ENCODE measurements at regions not wholly inside any gene's neighbourhood (a gene's known extent, or its start where the extent isn't known, plus 50 kb on each side); places are given as distances from the start of the nearest gene placed in this dataset.

- Histone ChIP-seq H3K36me3 (ENCODE audit: insufficient read depth, low read length) (no peaks in the 10 kb centered on the region), H3K27me3 (ENCODE audit: insufficient read depth, low read length) (no peaks in the 10 kb centered on the region), H3K4me1 (ENCODE audit: insufficient read depth, low read length) (peaks cover 26% of the 10 kb centered on the region), H3K9me3 (ENCODE audit: low read length) (no peaks in the 10 kb centered on the region), H3K4me3 (ENCODE audit: low read length) (no peak overlapping the region), H2AFZ (ENCODE audit: low read depth, low read length) (no peak overlapping the region)
These were observed 107.8 kb upstream of the ZNF438 start for GRCh38 chr10:31139497-31139896.

GRCh38 chr10:31140716-31141115 is 109.1 kb upstream of the ZNF438 start:
- no peak overlapping the region for H2AFZ ChIP-seq (ENCODE audit: low read depth, low read length)
- H3K9me3 ChIP-seq (ENCODE audit: low read length) = no peaks in the 10 kb centered on the region
- H3K4me1 ChIP-seq (ENCODE audit: insufficient read depth, low read length) = peaks cover 14% of the 10 kb centered on the region
- H3K27me3 ChIP-seq (ENCODE audit: insufficient read depth, low read length) = no peaks in the 10 kb centered on the region
- H3K36me3 ChIP-seq (ENCODE audit: insufficient read depth, low read length) = no peaks in the 10 kb centered on the region
- no peak overlapping the region for H3K4me3 ChIP-seq (ENCODE audit: low read length)

GRCh38 chr10:31142026-31142425 is 110.4 kb upstream of the ZNF438 start:
- Histone ChIP-seq H3K4me3 (ENCODE audit: low read length) (no peak overlapping the region), H2AFZ (ENCODE audit: low read depth, low read length) (no peak overlapping the region), H3K9me3 (ENCODE audit: low read length) (no peaks in the 10 kb centered on the region), H3K4me1 (ENCODE audit: insufficient read depth, low read length) (peaks cover 14% of the 10 kb centered on the region), H3K36me3 (ENCODE audit: insufficient read depth, low read length) (no peaks in the 10 kb centered on the region), H3K27me3 (ENCODE audit: insufficient read depth, low read length) (no peaks in the 10 kb centered on the region)

GRCh38 chr10:31143331-31143935 is 111.8 kb upstream of the ZNF438 start:
- Histone ChIP-seq H3K27me3 (ENCODE audit: insufficient read depth, low read length) (no peaks in the 10 kb centered on the region), H3K9me3 (ENCODE audit: low read length) (no peaks in the 10 kb centered on the region), H3K36me3 (ENCODE audit: insufficient read depth, low read length) (no peaks in the 10 kb centered on the region), H2AFZ (ENCODE audit: low read depth, low read length) (no peak overlapping the region), H3K4me3 (ENCODE audit: low read length) (no peak overlapping the region), H3K4me1 (ENCODE audit: insufficient read depth, low read length) (peaks cover 14% of the 10 kb centered on the region)

GRCh38 chr10:31145986-31146385 is 114.3 kb upstream of the ZNF438 start:
- no peak overlapping the region for H2AFZ ChIP-seq (ENCODE audit: low read depth, low read length)

GRCh38 chr10:31146491-31147209 is 115.0 kb upstream of the ZNF438 start:
- Histone ChIP-seq H3K27me3 (ENCODE audit: insufficient read depth, low read length) (no peaks in the 10 kb centered on the region), H2AFZ (ENCODE audit: low read depth, low read length) (no peak overlapping the region), H3K4me3 (ENCODE audit: low read length) (no peak overlapping the region), H3K9me3 (ENCODE audit: low read length) (no peaks in the 10 kb centered on the region), H3K4me1 (ENCODE audit: insufficient read depth, low read length) (peaks cover 14% of the 10 kb centered on the region), H3K36me3 (ENCODE audit: insufficient read depth, low read length) (no peaks in the 10 kb centered on the region)

More at GRCh38 chr10:31145986-31146385, 114.3 kb upstream of the ZNF438 start:
- no peaks in the 10 kb centered on the region for H3K36me3 ChIP-seq (ENCODE audit: insufficient read depth, low read length)
- H3K4me1 ChIP-seq (ENCODE audit: insufficient read depth, low read length) = peaks cover 14% of the 10 kb centered on the region
- no peaks in the 10 kb centered on the region for H3K9me3 ChIP-seq (ENCODE audit: low read length)
- H3K4me3 ChIP-seq (ENCODE audit: low read length) = no peak overlapping the region
- no peaks in the 10 kb centered on the region for H3K27me3 ChIP-seq (ENCODE audit: insufficient read depth, low read length)

- Histone ChIP-seq H3K27me3 (ENCODE audit: insufficient read depth, low read length) (no peaks in the 10 kb centered on the region), H3K9me3 (ENCODE audit: low read length) (no peaks in the 10 kb centered on the region), H2AFZ (ENCODE audit: low read depth, low read length) (no peak overlapping the region), H3K4me3 (ENCODE audit: low read length) (no peak overlapping the region), H3K4me1 (ENCODE audit: insufficient read depth, low read length) (peaks cover 9% of the 10 kb centered on the region), H3K36me3 (ENCODE audit: insufficient read depth, low read length) (no peaks in the 10 kb centered on the region)
These were observed 115.5 kb upstream of the ZNF438 start for GRCh38 chr10:31147210-31147608.

- Histone ChIP-seq H3K27me3 (ENCODE audit: insufficient read depth, low read length) (no peaks in the 10 kb centered on the region), H3K36me3 (ENCODE audit: insufficient read depth, low read length) (no peaks in the 10 kb centered on the region), H2AFZ (ENCODE audit: low read depth, low read length) (no peak overlapping the region), H3K4me3 (ENCODE audit: low read length) (no peak overlapping the region), H3K4me1 (ENCODE audit: insufficient read depth, low read length) (peaks cover under 1% of the 10 kb centered on the region), H3K9me3 (ENCODE audit: low read length) (no peaks in the 10 kb centered on the region)
These were observed 117.3 kb upstream of the ZNF438 start for GRCh38 chr10:31148951-31149350.

GRCh38 chr10:31149835-31150512 is 118.3 kb upstream of the ZNF438 start:
- Histone ChIP-seq H3K4me1 (ENCODE audit: insufficient read depth, low read length) (no peaks in the 10 kb centered on the region), H3K4me3 (ENCODE audit: low read length) (no peak overlapping the region), H3K9me3 (ENCODE audit: low read length) (no peaks in the 10 kb centered on the region), H3K27me3 (ENCODE audit: insufficient read depth, low read length) (no peaks in the 10 kb centered on the region), H2AFZ (ENCODE audit: low read depth, low read length) (no peak overlapping the region), H3K36me3 (ENCODE audit: insufficient read depth, low read length) (no peaks in the 10 kb centered on the region)

GRCh38 chr10:31151301-31151700 is 119.6 kb upstream of the ZNF438 start:
- Histone ChIP-seq H3K36me3 (ENCODE audit: insufficient read depth, low read length) (no peaks in the 10 kb centered on the region), H3K27me3 (ENCODE audit: insufficient read depth, low read length) (no peaks in the 10 kb centered on the region), H3K4me1 (ENCODE audit: insufficient read depth, low read length) (no peaks in the 10 kb centered on the region), H2AFZ (ENCODE audit: low read depth, low read length) (no peak overlapping the region), H3K4me3 (ENCODE audit: low read length) (no peak overlapping the region), H3K9me3 (ENCODE audit: low read length) (no peaks in the 10 kb centered on the region)

- H3K9me3 ChIP-seq (ENCODE audit: low read length) = no peaks in the 10 kb centered on the region
- no peaks in the 10 kb centered on the region for H3K36me3 ChIP-seq (ENCODE audit: insufficient read depth, low read length)
- H3K4me1 ChIP-seq (ENCODE audit: insufficient read depth, low read length) = peaks cover 7% of the 10 kb centered on the region
- H3K4me3 ChIP-seq (ENCODE audit: low read length) = no peak overlapping the region
- no peaks in the 10 kb centered on the region for H3K27me3 ChIP-seq (ENCODE audit: insufficient read depth, low read length)
- no peak overlapping the region for H2AFZ ChIP-seq (ENCODE audit: low read depth, low read length)
These were observed 120.9 kb upstream of the ZNF438 start for GRCh38 chr10:31152421-31153135.

- no peaks in the 10 kb centered on the region for H3K27me3 ChIP-seq (ENCODE audit: insufficient read depth, low read length)
- H3K36me3 ChIP-seq (ENCODE audit: insufficient read depth, low read length) = no peaks in the 10 kb centered on the region
- no peak overlapping the region for H2AFZ ChIP-seq (ENCODE audit: low read depth, low read length)
- no peak overlapping the region for H3K4me3 ChIP-seq (ENCODE audit: low read length)
- H3K9me3 ChIP-seq (ENCODE audit: low read length) = no peaks in the 10 kb centered on the region
- H3K4me1 ChIP-seq (ENCODE audit: insufficient read depth, low read length) = peaks cover 10% of the 10 kb centered on the region
These were observed 121.5 kb upstream of the ZNF438 start for GRCh38 chr10:31153161-31153560.

- H3K4me1 ChIP-seq (ENCODE audit: insufficient read depth, low read length) = peaks cover 10% of the 10 kb centered on the region
- no peaks in the 10 kb centered on the region for H3K9me3 ChIP-seq (ENCODE audit: low read length)
- no peaks in the 10 kb centered on the region for H3K27me3 ChIP-seq (ENCODE audit: insufficient read depth, low read length)
- no peak overlapping the region for H3K4me3 ChIP-seq (ENCODE audit: low read length)
- no peak overlapping the region for H2AFZ ChIP-seq (ENCODE audit: low read depth, low read length)
- H3K36me3 ChIP-seq (ENCODE audit: insufficient read depth, low read length) = no peaks in the 10 kb centered on the region
These were observed 122.0 kb upstream of the ZNF438 start for GRCh38 chr10:31153692-31154091.
